ENCODE measurements at regions not wholly inside any gene's neighbourhood (a gene's known extent, or its start where the extent isn't known, plus 50 kb on each side); places are given as distances from the start of the nearest gene placed in this dataset.

DNA sequence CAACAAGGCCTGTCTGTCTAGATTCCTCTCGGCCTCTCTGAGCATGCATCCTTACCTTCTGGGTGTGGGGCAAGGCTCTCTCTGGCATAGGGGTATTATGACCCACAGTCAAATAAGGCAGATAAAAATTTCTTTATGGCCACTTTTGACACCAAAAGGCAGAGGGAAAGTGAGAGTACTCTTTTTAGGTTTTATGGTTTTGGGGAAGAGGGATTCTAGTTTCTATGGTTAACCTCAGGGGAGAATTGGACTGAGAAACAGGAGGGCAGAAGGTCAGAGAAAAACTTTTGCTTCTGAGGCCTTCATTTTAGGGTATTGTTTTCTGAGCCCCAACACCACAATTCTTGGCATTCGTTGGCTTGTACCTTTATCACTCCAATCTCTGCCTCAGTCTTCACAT, 70.0 kb upstream of the CCDC54 start:
- DNase-seq (ENCODE audit: low read depth) = no peak
- TF ChIP-seq, protein P1, sequence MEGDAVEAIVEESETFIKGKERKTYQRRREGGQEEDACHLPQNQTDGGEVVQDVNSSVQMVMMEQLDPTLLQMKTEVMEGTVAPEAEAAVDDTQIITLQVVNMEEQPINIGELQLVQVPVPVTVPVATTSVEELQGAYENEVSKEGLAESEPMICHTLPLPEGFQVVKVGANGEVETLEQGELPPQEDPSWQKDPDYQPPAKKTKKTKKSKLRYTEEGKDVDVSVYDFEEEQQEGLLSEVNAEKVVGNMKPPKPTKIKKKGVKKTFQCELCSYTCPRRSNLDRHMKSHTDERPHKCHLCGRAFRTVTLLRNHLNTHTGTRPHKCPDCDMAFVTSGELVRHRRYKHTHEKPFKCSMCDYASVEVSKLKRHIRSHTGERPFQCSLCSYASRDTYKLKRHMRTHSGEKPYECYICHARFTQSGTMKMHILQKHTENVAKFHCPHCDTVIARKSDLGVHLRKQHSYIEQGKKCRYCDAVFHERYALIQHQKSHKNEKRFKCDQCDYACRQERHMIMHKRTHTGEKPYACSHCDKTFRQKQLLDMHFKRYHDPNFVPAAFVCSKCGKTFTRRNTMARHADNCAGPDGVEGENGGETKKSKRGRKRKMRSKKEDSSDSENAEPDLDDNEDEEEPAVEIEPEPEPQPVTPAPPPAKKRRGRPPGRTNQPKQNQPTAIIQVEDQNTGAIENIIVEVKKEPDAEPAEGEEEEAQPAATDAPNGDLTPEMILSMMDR (IDR thresholded peaks at IDR 0.05; ENCODE audit: low read depth, low read length, missing control alignments) = no peak
- H3K4me3 ChIP-seq (ENCODE audit: low read depth, low read length) = no peak overlapping the region
- in situ Hi-C loops (cut with HindIII; ENCODE audit: low sequenced_read_pairs) = no loop called here

DNA sequence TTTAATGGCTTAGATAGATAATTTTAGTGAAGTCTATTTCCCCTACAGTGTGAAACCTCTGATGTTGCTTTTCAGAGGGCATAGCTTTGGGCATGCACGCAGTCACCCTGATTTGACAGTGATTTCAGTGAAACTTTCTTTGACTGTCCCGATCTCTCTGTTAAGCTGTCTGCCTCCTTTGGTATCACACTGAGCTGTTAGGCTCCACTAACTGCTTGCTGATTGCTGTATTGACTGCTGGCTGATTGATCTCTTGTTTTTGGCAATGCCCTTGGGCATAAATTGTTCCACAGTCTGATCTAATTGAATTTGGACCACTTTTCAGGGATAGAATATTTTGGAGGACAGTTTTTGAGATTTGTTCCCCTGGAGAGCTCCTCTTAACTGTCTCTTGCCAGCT, 68.5 kb upstream of the CCDC54 start:
- in situ Hi-C loops (cut with HindIII; ENCODE audit: low sequenced_read_pairs) = no loop called here
- DNase-seq (ENCODE audit: low read depth) = no peak
- TF ChIP-seq, protein P1 (IDR thresholded peaks at IDR 0.05; ENCODE audit: low read depth, low read length, missing control alignments) = no peak
- H3K4me3 ChIP-seq (ENCODE audit: low read depth, low read length) = no peak overlapping the region

DNA sequence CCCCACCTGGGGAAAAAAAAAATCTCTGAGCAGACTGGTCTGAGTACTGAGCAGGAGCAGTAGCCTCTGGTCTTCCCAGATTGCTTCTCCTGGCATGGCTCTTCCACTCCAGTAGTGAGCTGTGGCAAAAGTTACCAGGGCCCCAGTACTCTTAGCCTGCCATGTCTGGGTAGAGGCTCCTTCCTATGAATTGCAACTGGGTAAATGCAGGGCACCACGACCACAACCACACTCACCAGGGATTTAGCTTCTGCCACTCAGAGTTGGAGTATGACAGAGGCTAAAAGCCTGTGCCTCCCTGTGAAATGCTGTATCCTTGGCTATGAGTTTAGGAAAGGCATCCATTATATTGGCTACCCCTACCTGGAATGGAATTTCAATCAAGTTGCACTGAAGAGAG, 67.9 kb upstream of the CCDC54 start:
- TF ChIP-seq, protein P1 (IDR thresholded peaks at IDR 0.05; ENCODE audit: low read depth, low read length, missing control alignments) = no peak
- no peak overlapping the region for H3K4me3 ChIP-seq (ENCODE audit: low read depth, low read length)
- no peak for DNase-seq (ENCODE audit: low read depth)
- in situ Hi-C loops (cut with HindIII; ENCODE audit: low sequenced_read_pairs) = no loop called here

DNA sequence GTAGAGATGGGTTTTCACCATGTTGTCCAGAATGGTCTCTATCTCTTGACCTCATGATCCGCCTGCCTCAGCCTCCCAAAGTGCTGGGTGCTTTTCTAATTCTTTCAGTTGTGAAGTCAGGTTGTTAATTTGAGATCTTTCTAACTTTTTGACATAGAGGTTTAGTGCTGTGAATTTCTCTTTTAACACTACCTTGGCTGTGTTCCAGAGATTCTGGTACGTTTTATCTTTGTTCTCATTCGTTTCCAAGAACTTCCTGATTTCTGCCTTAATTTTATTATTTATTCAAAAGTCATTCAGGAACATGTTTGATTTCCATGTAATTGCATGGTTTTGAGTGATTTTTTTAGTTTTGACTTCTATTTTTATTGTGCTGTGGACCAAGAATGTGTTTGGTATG, 63.5 kb upstream of the CCDC54 start:
- TF ChIP-seq, protein P1 (IDR thresholded peaks at IDR 0.05; ENCODE audit: low read depth, low read length, missing control alignments) = no peak
- DNase-seq (ENCODE audit: low read depth) = no peak
- in situ Hi-C loops (cut with HindIII; ENCODE audit: low sequenced_read_pairs) = no loop called here
- H3K4me3 ChIP-seq (ENCODE audit: low read depth, low read length) = no peak overlapping the region

DNA sequence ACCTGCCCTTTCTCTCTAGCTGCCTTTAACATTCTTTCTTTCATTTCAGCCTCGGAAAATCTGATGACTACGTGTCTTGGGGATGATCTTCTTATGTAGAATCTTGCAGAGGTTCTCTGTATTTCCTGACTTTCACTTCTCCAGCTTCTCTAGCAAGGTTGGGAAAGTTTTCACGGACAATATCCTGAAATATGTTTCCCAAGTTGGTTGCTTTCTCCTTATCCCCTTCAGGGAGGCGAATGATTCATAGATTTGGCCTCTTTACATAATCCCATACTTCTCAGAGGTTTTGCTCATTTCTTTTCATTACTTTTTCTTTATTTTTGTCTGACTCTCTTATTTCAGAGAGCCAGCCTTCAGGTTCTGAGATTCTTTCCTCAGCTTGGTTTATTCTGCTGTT, 62.1 kb upstream of the CCDC54 start:
- TF ChIP-seq, protein P1 (IDR thresholded peaks at IDR 0.05; ENCODE audit: low read depth, low read length, missing control alignments) = no peak
- H3K4me3 ChIP-seq (ENCODE audit: low read depth, low read length) = no peak overlapping the region
- in situ Hi-C loops (cut with HindIII; ENCODE audit: low sequenced_read_pairs) = no loop called here
- DNase-seq (ENCODE audit: low read depth) = no peak

DNA sequence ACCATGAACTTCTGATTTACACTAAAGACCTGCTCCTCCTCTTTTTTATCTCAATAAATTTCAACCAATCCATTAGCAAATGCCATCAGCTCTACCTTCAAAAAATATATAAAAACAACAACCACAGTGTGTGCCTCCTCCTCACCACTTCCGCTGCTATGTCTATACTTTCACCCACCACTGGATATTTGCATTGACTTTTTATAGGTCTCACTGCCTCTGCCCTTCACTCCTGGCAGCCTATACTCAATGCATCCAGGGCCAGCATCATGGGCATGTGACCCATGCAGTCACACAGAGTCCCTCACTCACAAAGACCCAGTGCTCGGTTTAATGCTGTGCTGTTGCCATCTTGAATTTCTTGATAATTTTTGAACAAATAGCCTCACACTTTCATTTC, 53.5 kb upstream of the CCDC54 start:
- in situ Hi-C loops (cut with HindIII; ENCODE audit: low sequenced_read_pairs) = no loop called here
- H3K4me3 ChIP-seq (ENCODE audit: low read depth, low read length) = no peak overlapping the region
- TF ChIP-seq, protein P1 (IDR thresholded peaks at IDR 0.05; ENCODE audit: low read depth, low read length, missing control alignments) = no peak
- DNase-seq (ENCODE audit: low read depth) = no peak

DNA sequence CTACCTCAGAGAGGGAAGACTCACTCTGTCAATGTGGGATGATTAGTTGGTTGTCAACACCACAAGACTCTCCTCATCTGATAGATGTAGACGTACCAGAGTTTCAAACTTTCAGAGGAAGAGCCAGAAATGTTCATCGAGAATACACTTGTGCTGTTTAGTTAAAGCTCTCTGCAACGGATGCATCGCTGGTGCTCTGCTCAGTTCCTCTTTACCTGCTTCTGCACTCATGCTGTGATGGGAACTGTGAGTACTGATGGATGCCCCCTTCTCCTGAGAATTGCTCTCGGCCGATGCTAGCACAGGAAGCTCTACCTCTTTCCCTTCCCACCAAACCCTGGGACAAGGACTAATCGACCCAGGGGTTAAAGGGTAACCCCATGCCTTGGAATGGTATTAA, 51.8 kb upstream of the CCDC54 start:
- no peak for DNase-seq (ENCODE audit: low read depth)
- TF ChIP-seq, protein P1 (IDR thresholded peaks at IDR 0.05; ENCODE audit: low read depth, low read length, missing control alignments) = no peak
- in situ Hi-C loops (cut with HindIII; ENCODE audit: low sequenced_read_pairs) = no loop called here
- H3K4me3 ChIP-seq (ENCODE audit: low read depth, low read length) = no peak overlapping the region

Measured in astrocyte of the cerebellum (primary cell).